ENCODE measurements at regions not wholly inside any gene's neighbourhood (a gene's known extent, or its start where the extent isn't known, plus 50 kb on each side); places are given as distances from the start of the nearest gene placed in this dataset.

DNA sequence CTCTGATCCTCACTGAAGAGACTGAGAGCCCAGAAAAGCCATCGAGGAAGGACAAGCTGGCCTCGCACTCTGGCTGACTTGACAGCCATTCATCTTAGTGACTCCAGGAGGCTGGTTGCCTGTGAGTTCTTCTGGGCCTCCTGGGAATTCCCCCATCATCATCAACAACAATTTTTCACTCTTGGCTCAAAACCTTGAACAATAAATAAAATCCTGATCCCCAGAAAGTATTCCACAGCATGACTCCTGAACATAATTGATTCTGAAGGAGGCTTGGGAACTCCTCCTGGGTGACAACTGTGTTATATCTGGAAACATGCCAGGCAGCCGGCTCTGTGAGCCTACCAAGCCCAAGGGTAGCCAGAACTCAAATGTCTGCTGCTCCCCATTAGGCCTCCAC, 188.6 kb downstream of the SHQ1 start:
- TF ChIP-seq, protein P1, sequence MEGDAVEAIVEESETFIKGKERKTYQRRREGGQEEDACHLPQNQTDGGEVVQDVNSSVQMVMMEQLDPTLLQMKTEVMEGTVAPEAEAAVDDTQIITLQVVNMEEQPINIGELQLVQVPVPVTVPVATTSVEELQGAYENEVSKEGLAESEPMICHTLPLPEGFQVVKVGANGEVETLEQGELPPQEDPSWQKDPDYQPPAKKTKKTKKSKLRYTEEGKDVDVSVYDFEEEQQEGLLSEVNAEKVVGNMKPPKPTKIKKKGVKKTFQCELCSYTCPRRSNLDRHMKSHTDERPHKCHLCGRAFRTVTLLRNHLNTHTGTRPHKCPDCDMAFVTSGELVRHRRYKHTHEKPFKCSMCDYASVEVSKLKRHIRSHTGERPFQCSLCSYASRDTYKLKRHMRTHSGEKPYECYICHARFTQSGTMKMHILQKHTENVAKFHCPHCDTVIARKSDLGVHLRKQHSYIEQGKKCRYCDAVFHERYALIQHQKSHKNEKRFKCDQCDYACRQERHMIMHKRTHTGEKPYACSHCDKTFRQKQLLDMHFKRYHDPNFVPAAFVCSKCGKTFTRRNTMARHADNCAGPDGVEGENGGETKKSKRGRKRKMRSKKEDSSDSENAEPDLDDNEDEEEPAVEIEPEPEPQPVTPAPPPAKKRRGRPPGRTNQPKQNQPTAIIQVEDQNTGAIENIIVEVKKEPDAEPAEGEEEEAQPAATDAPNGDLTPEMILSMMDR (IDR thresholded peaks at IDR 0.05), result no peak
- TF ChIP-seq EP300 (IDR thresholded peaks at IDR 0.05; ENCODE audit: low read depth), result no peak

Measured in transverse colon (tissue), 3 donors.